B cell (primary cell): ENCODE measurements at regions not wholly inside any gene's neighbourhood (a gene's known extent, or its start where the extent isn't known, plus 50 kb on each side); places are given as distances from the start of the nearest gene placed in this dataset.

Experiments used
- ATAC-seq: fragments of 200-7000 bp; cut with Tn5 transposase; one replicate; pipeline ENCODE4 v1.10.0; 2021; ENCODE audit warnings: low read depth, mild to moderate bottlenecking, moderate number of reproducible peaks, moderate library complexity
- CTCF ChIA-PET: fragments of 350-600 bp; sonication (Branson Sonifier 250); formaldehyde crosslinking; loops from one replicate; lab custom pipeline; 2021; ENCODE audit warnings: antibody characterized with exemption, inconsistent platforms; lab: Charles Lee
- POLR2A ChIA-PET: fragments of 350-600 bp; sonication (Branson Sonifier 250); formaldehyde crosslinking; loops from one replicate; lab custom pipeline; 2021; ENCODE audit warnings: antibody characterized with exemption; lab: Charles Lee
- DNase-seq: peaks from one replicate; pipeline ENCODE4 v3.0.0; 2013
- H2AFZ ChIP-seq: 2 replicates; pipeline ENCODE4 v1.6.1; 2012; ENCODE audit warnings: mild to moderate bottlenecking, low read depth, low read length; ENCODE audit not compliant: insufficient read depth, poor library complexity, severe bottlenecking
- H3K27ac ChIP-seq, 2 donors: 1 replicate in 1 of 2; 2 replicates in 1 of 2; pipeline ENCODE4 v1.5.1; 2012 to 2013; ENCODE audit warnings: low read length in 2 of 2, mild to moderate bottlenecking in 2 of 2, moderate library complexity in 1 of 2
- H3K27me3 ChIP-seq, 4 experiments: fragments of 200-600 bp in 1 of 4; sonication (generic) in 1 of 4; replicated peaks in 1 of 4; 1 replicate in 2 of 4; 2 replicates in 2 of 4; pipeline versions ENCODE4 v1.6.1 to v1.7.0; 2013 to 2016; ENCODE audit warnings: low read length in 3 of 4, mild to moderate bottlenecking in 2 of 4, mixed read lengths in 1 of 4, moderate library complexity in 1 of 4; ENCODE audit not compliant: insufficient read depth in 4 of 4, control insufficient read depth in 3 of 4; ENCODE audit errors: control extremely low read depth in 1 of 4
- H3K36me3 ChIP-seq, 2 experiments: replicated peaks in 1 of 2; 1 replicate in 1 of 2; 2 replicates in 1 of 2; pipeline versions ENCODE4 v1.6.1 to v1.7.1; 2013; ENCODE audit warnings: low read length in 1 of 2; ENCODE audit not compliant: insufficient read depth in 2 of 2, control insufficient read depth in 1 of 2; ENCODE audit errors: control extremely low read depth in 1 of 2, extremely low read depth in 1 of 2
- H3K4me1 ChIP-seq, 2 donors: fragments of 200-600 bp in 1 of 2; sonication (generic) in 1 of 2; 1 replicate in 1 of 2; 2 replicates in 1 of 2; pipeline versions ENCODE4 v1.5.1 to v1.6.1; 2013 to 2017; ENCODE audit warnings: low read length in 2 of 2; ENCODE audit not compliant: control insufficient read depth in 2 of 2, insufficient read depth in 2 of 2
- H3K4me2 ChIP-seq: replicated peaks from 2 replicates; pipeline ENCODE3; 2012; ENCODE audit warnings: mild to moderate bottlenecking, low read depth, low read length; ENCODE audit not compliant: poor library complexity, severe bottlenecking
- H3K4me3 ChIP-seq, 5 experiments: fragments of 200-600 bp in 1 of 5; sonication (generic) in 1 of 5; 1 replicate in 3 of 5; 2 replicates in 2 of 5; pipeline versions ENCODE4 v1.5.1 to v1.7.0; 2011 to 2016; ENCODE audit warnings: low read length in 4 of 5, mild to moderate bottlenecking in 4 of 5, low read depth in 2 of 5, control low read depth in 1 of 5, moderate library complexity in 1 of 5; ENCODE audit not compliant: insufficient read depth in 1 of 5; ENCODE audit errors: control extremely low read depth in 1 of 5, extremely low read depth in 1 of 5
- H3K79me2 ChIP-seq: fragments of 200-600 bp; sonication (generic); one replicate; pipeline ENCODE4 v1.6.0; 2016; ENCODE audit warnings: low read length; ENCODE audit not compliant: control insufficient read depth, insufficient read depth
- H3K9ac ChIP-seq: fragments of 200-600 bp; sonication (generic); 2 replicates; pipeline ENCODE4 v1.6.1; 2017; ENCODE audit warnings: mild to moderate bottlenecking, low read length, moderate library complexity
- H3K9me3 ChIP-seq, 3 donors: one replicate each; pipeline versions ENCODE4 v1.6.1 to v1.7.1; 2013; ENCODE audit warnings: low read length in 2 of 3; ENCODE audit not compliant: control insufficient read depth in 2 of 3, insufficient read depth in 1 of 3; ENCODE audit errors: control extremely low read depth in 1 of 3
- H4K20me1 ChIP-seq: 2 replicates; pipeline ENCODE4 v1.6.0; 2012; ENCODE audit warnings: mild to moderate bottlenecking, low read length; ENCODE audit not compliant: insufficient read depth, control insufficient read depth, poor library complexity, severe bottlenecking
- H3K27ac Mint-ChIP-seq: one replicate; pipeline ENCODE4 v1.8.0; 2021; ENCODE audit warnings: mixed read lengths
- H3K27me3 Mint-ChIP-seq: one replicate; pipeline ENCODE4 v1.8.0; 2021; ENCODE audit warnings: mixed read lengths
- H3K4me1 Mint-ChIP-seq: one replicate; pipeline ENCODE4 v1.8.0; 2021; ENCODE audit warnings: mixed read lengths
- H3K4me3 Mint-ChIP-seq: one replicate; pipeline ENCODE4 v1.8.0; 2021; ENCODE audit warnings: mixed read lengths
- H3K9me3 Mint-ChIP-seq: one replicate; pipeline ENCODE4 v1.8.0; 2022; ENCODE audit warnings: mixed read lengths; ENCODE audit not compliant: insufficient read depth
- CTCF ChIP-seq: fragments of 200-600 bp; IDR thresholded peaks from one replicate; pipeline ENCODE4 v1.8.0; 2022; ENCODE audit warnings: antibody characterized with exemption, mild to moderate bottlenecking
- EZH2 ChIP-seq: IDR thresholded peaks from 2 replicates; pipeline ENCODE4 v1.6.1; 2012; ENCODE audit warnings: borderline replicate concordance, low read depth, mild to moderate bottlenecking, moderate library complexity, low read length; ENCODE audit not compliant: insufficient read depth, poor library complexity, severe bottlenecking
- WGBS: methylation state at CpG from one replicate; pipeline ENCODE4 v1.1.5; 2013; ENCODE audit warnings: missing lambda C conversion rate; ENCODE audit not compliant: insufficient coverage; 5-methylcytosine and 5-hydroxymethylcytosine counted together
- intact Hi-C: fragments of 100-400 bp; cut with micrococcal nuclease; formaldehyde crosslinking; loops from one replicate; pipeline ENCODE4 v1.10.0; 2022

GRCh38 chr2:219775506-219775905, 148.1 kb downstream of the SLC4A3 start:
- Histone ChIP-seq H3K79me2 (no peaks in the 10 kb centered on the region), H2AFZ (no peak overlapping the region), H3K9me3 (peaks cover 0 to 11% (median 0%) of the 10 kb centered on the region in 3 donors), H3K4me3 (no peak overlapping the region), H3K9ac (no peak overlapping the region), H3K27me3 (no peaks in the 10 kb centered on the region), H4K20me1 (no peaks in the 10 kb centered on the region), H3K36me3 (no peaks in the 10 kb centered on the region), H3K4me2 (no peak overlapping the region), H3K27ac (no peak overlapping the region), H3K4me1 (no peaks in the 10 kb centered on the region)
- Mint-ChIP-seq H3K4me3 (no peak overlapping the region), H3K27me3 (peaks cover 2% of the 10 kb centered on the region), H3K27ac (no peak overlapping the region), H3K9me3 (no peaks in the 10 kb centered on the region), H3K4me1 (no peaks in the 10 kb centered on the region)
- 80% methylated on average over 1 of the region's 5 CpGs for WGBS
- CTCF ChIA-PET: no interaction called here
- POLR2A ChIA-PET: no interaction called here
- DNase-seq (no peak), ATAC-seq (no peak)
- TF ChIP-seq EZH2: no peak
- no peak for TF ChIP-seq CTCF
- intact Hi-C loops: no loop called here

- Histone ChIP-seq H3K4me1 (no peaks in the 10 kb centered on the region), H3K79me2 (no peaks in the 10 kb centered on the region), H2AFZ (no peak overlapping the region), H3K4me3 (no peak overlapping the region), H3K9me3 (peaks cover 0 to 3% (median 0%) of the 10 kb centered on the region in 3 donors), H3K4me2 (no peak overlapping the region), H3K9ac (no peak overlapping the region), H3K27ac (no peak overlapping the region), H3K36me3 (no peaks in the 10 kb centered on the region), H3K27me3 (no peaks in the 10 kb centered on the region), H4K20me1 (no peaks in the 10 kb centered on the region)
- Mint-ChIP-seq H3K4me1 (no peaks in the 10 kb centered on the region), H3K27ac (no peak overlapping the region), H3K9me3 (no peaks in the 10 kb centered on the region), H3K27me3 (peaks cover 2% of the 10 kb centered on the region), H3K4me3 (no peak overlapping the region)
- no peak for DNase-seq
- ATAC-seq: no peak
- intact Hi-C loops: no loop called here
- no CpG with 5 or more reads among the region's 2 CpGs for WGBS
- TF ChIP-seq EZH2: no peak
- no peak for TF ChIP-seq CTCF
- ChIA-PET CTCF (no interaction called here), POLR2A (no interaction called here)
These were observed 150.0 kb downstream of the SLC4A3 start for GRCh38 chr2:219777388-219777787.
